Esophagus squamous epithelium (tissue), 4 donors: ENCODE measurements at regions not wholly inside any gene's neighbourhood (a gene's known extent, or its start where the extent isn't known, plus 50 kb on each side); places are given as distances from the start of the nearest gene placed in this dataset.

ENCODE experiments used
- CTCF ChIP-seq, 6 experiments: fragments of 450-650 bp in 4 of 6; fragments of 200-600 bp in 2 of 6; sonication (generic) in 2 of 6; IDR thresholded peaks; one replicate each; pipeline ENCODE4 v1.5.1; 2016 to 2019; ENCODE audit warnings: antibody characterized with exemption in 6 of 6, mild to moderate bottlenecking in 4 of 6, moderate library complexity in 4 of 6
- POLR2A ChIP-seq, 4 donors: fragments of 450-650 bp; IDR thresholded peaks; one replicate each; pipeline ENCODE4 v1.6.1; 2017; ENCODE audit warnings: antibody characterized with exemption in 4 of 4, mild to moderate bottlenecking in 4 of 4, moderate library complexity in 3 of 4

- TF ChIP-seq CTCF (IDR thresholded peaks at IDR 0.05) = no peak
- no peak for TF ChIP-seq POLR2A (IDR thresholded peaks at IDR 0.05)
These were observed 124.6 kb downstream of the TFCP2L1 start for GRCh38 chr2:121160366-121160765.
